Suprapubic skin (tissue), 3 donors: ENCODE measurements at regions not wholly inside any gene's neighbourhood (a gene's known extent, or its start where the extent isn't known, plus 50 kb on each side); places are given as distances from the start of the nearest gene placed in this dataset.

Experiments
- POLR2AphosphoS5 ChIP-seq, 3 donors: sonication (generic); formaldehyde crosslinking; IDR thresholded peaks; one replicate each; pipeline ENCODE4 v1.6.1; 2017; ENCODE audit warnings: antibody characterized with exemption in 3 of 3
- TF ChIP-seq, protein P1 (sequence below), 2 donors: fragments of 200-600 bp in 1 of 2; fragments of 450-650 bp in 1 of 2; sonication (generic) in 1 of 2; IDR thresholded peaks; one replicate each; pipeline ENCODE4 v1.5.1; 2016 to 2019; ENCODE audit warnings: antibody characterized with exemption in 2 of 2, mild to moderate bottlenecking in 1 of 2, moderate library complexity in 1 of 2

GRCh38 chr13:67880916-67881315 lies 650.8 kb upstream of the PCDH9 start:
- no peak for TF ChIP-seq POLR2AphosphoS5 (IDR thresholded peaks at IDR 0.05)
- TF ChIP-seq, protein P1, sequence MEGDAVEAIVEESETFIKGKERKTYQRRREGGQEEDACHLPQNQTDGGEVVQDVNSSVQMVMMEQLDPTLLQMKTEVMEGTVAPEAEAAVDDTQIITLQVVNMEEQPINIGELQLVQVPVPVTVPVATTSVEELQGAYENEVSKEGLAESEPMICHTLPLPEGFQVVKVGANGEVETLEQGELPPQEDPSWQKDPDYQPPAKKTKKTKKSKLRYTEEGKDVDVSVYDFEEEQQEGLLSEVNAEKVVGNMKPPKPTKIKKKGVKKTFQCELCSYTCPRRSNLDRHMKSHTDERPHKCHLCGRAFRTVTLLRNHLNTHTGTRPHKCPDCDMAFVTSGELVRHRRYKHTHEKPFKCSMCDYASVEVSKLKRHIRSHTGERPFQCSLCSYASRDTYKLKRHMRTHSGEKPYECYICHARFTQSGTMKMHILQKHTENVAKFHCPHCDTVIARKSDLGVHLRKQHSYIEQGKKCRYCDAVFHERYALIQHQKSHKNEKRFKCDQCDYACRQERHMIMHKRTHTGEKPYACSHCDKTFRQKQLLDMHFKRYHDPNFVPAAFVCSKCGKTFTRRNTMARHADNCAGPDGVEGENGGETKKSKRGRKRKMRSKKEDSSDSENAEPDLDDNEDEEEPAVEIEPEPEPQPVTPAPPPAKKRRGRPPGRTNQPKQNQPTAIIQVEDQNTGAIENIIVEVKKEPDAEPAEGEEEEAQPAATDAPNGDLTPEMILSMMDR (IDR thresholded peaks at IDR 0.05) = no peak
